Lower leg skin (tissue), 4 donors: ENCODE measurements at regions not wholly inside any gene's neighbourhood (a gene's known extent, or its start where the extent isn't known, plus 50 kb on each side); places are given as distances from the start of the nearest gene placed in this dataset.

ENCODE experiments used
- DNase-seq, 2 donors: peaks; one replicate each; pipeline ENCODE4 v3.0.0-alpha.2; 2019; ENCODE audit warnings: low spot score in 2 of 2
- H3K4me3 ChIP-seq: fragments of 200-600 bp; sonication (generic); 2 replicates; pipeline ENCODE4 v1.5.1; 2017; ENCODE audit warnings: mild to moderate bottlenecking, low read depth; ENCODE audit not compliant: poor library complexity, severe bottlenecking
- POLR2A ChIP-seq, 2 donors: fragments of 450-650 bp; IDR thresholded peaks; one replicate each; pipeline ENCODE4 v1.6.1; 2016 to 2017; ENCODE audit warnings: antibody characterized with exemption in 2 of 2, mild to moderate bottlenecking in 1 of 2, moderate library complexity in 1 of 2
- WGBS, 2 donors: methylation state at CpG; one replicate each; pipeline ENCODE4 v1.1.5; 2018; 5-methylcytosine and 5-hydroxymethylcytosine counted together
- intact Hi-C: fragments of 100-400 bp; cut with DNase I; formaldehyde crosslinking; loops from one replicate; pipeline ENCODE4 v1.15.0; 2023; ENCODE audit warnings: low total_unique reads
- TF ChIP-seq, protein P1 (sequence below), 3 donors: fragments of 450-650 bp; IDR thresholded peaks; one replicate each; pipeline ENCODE4 v1.5.1; 2016; ENCODE audit warnings: antibody characterized with exemption in 3 of 3, mild to moderate bottlenecking in 3 of 3, moderate library complexity in 2 of 3

DNA sequence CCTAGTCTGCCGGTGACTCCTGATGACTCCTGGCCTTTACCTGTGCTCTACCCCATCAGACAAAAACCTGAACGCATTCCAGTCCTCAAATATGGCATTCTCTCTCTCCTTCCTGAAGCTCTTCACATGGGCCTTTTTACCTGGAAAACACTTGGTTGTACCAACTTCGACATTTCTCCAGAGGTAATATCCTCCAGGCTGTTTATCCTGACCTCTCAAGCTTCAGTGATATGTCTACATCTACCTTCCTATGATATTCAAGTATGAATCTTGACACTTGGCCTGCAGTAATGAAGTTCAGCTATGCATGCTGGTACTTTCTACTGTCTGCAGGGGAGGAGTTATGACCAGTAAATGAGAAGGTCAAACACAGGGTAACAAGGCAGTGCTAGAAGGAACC lies 901.8 kb downstream of the VRK1 start:
- TF ChIP-seq, protein P1, sequence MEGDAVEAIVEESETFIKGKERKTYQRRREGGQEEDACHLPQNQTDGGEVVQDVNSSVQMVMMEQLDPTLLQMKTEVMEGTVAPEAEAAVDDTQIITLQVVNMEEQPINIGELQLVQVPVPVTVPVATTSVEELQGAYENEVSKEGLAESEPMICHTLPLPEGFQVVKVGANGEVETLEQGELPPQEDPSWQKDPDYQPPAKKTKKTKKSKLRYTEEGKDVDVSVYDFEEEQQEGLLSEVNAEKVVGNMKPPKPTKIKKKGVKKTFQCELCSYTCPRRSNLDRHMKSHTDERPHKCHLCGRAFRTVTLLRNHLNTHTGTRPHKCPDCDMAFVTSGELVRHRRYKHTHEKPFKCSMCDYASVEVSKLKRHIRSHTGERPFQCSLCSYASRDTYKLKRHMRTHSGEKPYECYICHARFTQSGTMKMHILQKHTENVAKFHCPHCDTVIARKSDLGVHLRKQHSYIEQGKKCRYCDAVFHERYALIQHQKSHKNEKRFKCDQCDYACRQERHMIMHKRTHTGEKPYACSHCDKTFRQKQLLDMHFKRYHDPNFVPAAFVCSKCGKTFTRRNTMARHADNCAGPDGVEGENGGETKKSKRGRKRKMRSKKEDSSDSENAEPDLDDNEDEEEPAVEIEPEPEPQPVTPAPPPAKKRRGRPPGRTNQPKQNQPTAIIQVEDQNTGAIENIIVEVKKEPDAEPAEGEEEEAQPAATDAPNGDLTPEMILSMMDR (IDR thresholded peaks at IDR 0.05), result no peak
- no peak for TF ChIP-seq POLR2A (IDR thresholded peaks at IDR 0.05)
- no peak for DNase-seq
- intact Hi-C loops, result no loop called here
- no peak overlapping the region for H3K4me3 ChIP-seq
- 68 to 79% methylated on average over 3 of the region's 3 CpGs for WGBS, 2 donors

- intact Hi-C loops, result no loop called here
- WGBS, 2 donors, result 82% methylated on average over 12 of the region's 12 CpGs
- H3K4me3 ChIP-seq, result no peak overlapping the region
- TF ChIP-seq, protein P1 (IDR thresholded peaks at IDR 0.05), result no peak
- no peak for TF ChIP-seq POLR2A (IDR thresholded peaks at IDR 0.05)
- no peak for DNase-seq
Measured at GRCh38 chr14:97703006-97703760, 906.0 kb downstream of the VRK1 start.

- intact Hi-C loops, result no loop called here
- DNase-seq, result no peak
- no peak overlapping the region for H3K4me3 ChIP-seq
- 89 to 92% methylated on average over 1 of the region's 1 CpG for WGBS, 2 donors
- TF ChIP-seq, protein P1 (IDR thresholded peaks at IDR 0.05), result no peak
- TF ChIP-seq POLR2A (IDR thresholded peaks at IDR 0.05), result no peak
Measured at GRCh38 chr14:97704316-97704885, 907.2 kb downstream of the VRK1 start.

DNA sequence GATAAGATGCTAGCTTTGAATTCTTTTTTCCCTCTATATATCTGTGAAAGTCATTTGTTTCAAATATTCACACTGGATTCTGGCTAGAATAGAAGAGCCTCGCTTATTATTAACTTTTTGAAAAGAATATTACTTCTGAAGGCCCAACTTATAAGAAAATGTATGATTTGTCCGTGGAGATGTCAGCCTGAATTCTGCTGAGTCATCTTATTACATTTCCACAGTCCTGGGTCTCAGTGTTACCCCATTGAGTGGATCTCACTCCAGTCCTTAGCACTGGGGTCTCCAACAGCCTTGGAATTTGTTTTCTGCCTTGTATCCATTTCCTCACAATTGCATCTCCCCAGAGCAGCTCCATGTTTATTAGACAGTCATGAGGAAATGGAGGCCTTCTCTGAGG lies 907.9 kb downstream of the VRK1 start:
- TF ChIP-seq POLR2A (IDR thresholded peaks at IDR 0.05), result no peak
- TF ChIP-seq, protein P1 (IDR thresholded peaks at IDR 0.05), result no peak
- no peak for DNase-seq
- intact Hi-C loops, result no loop called here
- no peak overlapping the region for H3K4me3 ChIP-seq
- 50 to 63% methylated on average over 2 of the region's 2 CpGs for WGBS, 2 donors

DNA sequence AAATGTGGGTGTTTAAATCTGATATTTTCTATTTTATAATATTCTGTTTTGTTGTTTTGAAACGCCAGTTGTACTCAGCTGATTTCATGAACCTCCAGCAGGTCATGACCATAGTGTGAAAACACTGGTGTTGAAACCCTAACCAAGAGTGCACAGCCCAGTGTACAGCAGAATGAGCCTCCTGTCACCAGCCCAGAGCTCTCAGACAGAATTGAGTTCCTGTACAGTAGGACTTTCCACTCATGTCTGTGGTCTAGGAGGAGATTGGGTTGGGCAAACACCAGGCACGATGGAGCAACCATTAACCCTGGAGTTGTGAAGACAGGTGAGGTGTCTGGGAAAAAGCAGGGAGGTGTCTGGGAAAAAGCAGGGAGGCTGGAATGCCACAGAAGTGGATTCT lies 908.8 kb downstream of the VRK1 start:
- no peak overlapping the region for H3K4me3 ChIP-seq
- DNase-seq, result no peak
- intact Hi-C loops, result no loop called here
- TF ChIP-seq POLR2A (IDR thresholded peaks at IDR 0.05), result no peak
- TF ChIP-seq, protein P1 (IDR thresholded peaks at IDR 0.05), result no peak
- 72 to 81% methylated on average over 2 of the region's 2 CpGs for WGBS, 2 donors
